ENCODE measurements at regions not wholly inside any gene's neighbourhood (a gene's known extent, or its start where the extent isn't known, plus 50 kb on each side); places are given as distances from the start of the nearest gene placed in this dataset.

DNA sequence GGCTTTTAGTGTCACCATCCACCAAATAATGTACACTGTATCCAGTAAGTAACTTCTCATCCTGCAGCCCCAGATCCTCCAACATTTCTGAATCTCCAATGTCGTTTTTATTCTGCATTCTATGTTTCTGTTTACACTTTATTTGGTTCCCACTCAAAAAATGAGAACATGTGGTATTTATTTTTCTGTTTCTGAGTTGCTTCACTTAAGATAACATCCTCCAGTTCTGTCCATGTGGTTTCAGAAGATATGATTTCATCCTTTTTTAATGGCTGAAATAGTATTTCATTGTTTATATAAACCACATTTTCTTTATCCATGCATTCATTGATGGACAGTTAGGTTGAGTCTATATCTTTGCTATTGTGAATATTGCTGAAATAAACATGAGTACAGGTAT lies 677.3 kb upstream of the FTMT start:
- Histone ChIP-seq H3K27me3 (ENCODE audit: control insufficient read depth in 1 of 2, insufficient read depth in 2 of 2, low read length in 2 of 2) (no peaks in the 10 kb centered on the region; a peak in 1 of 5 replicates), H2AFZ (ENCODE audit: low read length) (no peak overlapping the region), H3K9me3 (ENCODE audit: low read length) (no peaks in the 10 kb centered on the region), H3K9ac (ENCODE audit: insufficient read depth, low read depth, low read length) (no peak overlapping the region), H3K4me3 (replicated peaks in 1 of 3; ENCODE audit: insufficient read depth in 1 of 3, low read depth in 2 of 3, low read length in 3 of 3) (no peak overlapping the region), H3K79me2 (ENCODE audit: insufficient read depth, low read length) (no peaks in the 10 kb centered on the region), H3K27ac (ENCODE audit: extremely low read length, insufficient read depth, low read length) (no peak overlapping the region), H4K20me1 (ENCODE audit: insufficient read depth, low read length) (no peaks in the 10 kb centered on the region), H3K4me2 (ENCODE audit: low read depth, low read length) (no peak overlapping the region), H3K4me1 (ENCODE audit: insufficient read depth, low read length) (no peaks in the 10 kb centered on the region), H3K36me3 (replicated peaks in 1 of 2; ENCODE audit: control insufficient read depth in 1 of 2, insufficient read depth in 2 of 2, low read length in 2 of 2) (no peaks in the 10 kb centered on the region)
- no peak for TF ChIP-seq ELF3 (CRISPR knock-in tag; IDR thresholded peaks at IDR 0.05)
- TF ChIP-seq RBFOX2 (IDR thresholded peaks at IDR 0.05; ENCODE audit: low read depth, low read length), result no peak
- TF ChIP-seq NR1H2 (CRISPR knock-in tag; IDR thresholded peaks at IDR 0.05; ENCODE audit: borderline replicate concordance, low read depth), result no peak
- no peak for TF ChIP-seq MATR3 (CRISPR knock-in tag; IDR thresholded peaks at IDR 0.05)
- TF ChIP-seq PPARG (CRISPR knock-in tag; conservative IDR thresholded peaks at IDR 0.05), result no peak
- no peak for TF ChIP-seq CCAR2 (optimal IDR thresholded peaks at IDR 0.05; ENCODE audit: low read depth, low read length)
- TF ChIP-seq ZNF569 (CRISPR knock-in tag; IDR thresholded peaks at IDR 0.05; ENCODE audit: borderline replicate concordance), result no peak
- no peak for TF ChIP-seq MTF1 (CRISPR knock-in tag; IDR thresholded peaks at IDR 0.05)
- TF ChIP-seq, protein P1, sequence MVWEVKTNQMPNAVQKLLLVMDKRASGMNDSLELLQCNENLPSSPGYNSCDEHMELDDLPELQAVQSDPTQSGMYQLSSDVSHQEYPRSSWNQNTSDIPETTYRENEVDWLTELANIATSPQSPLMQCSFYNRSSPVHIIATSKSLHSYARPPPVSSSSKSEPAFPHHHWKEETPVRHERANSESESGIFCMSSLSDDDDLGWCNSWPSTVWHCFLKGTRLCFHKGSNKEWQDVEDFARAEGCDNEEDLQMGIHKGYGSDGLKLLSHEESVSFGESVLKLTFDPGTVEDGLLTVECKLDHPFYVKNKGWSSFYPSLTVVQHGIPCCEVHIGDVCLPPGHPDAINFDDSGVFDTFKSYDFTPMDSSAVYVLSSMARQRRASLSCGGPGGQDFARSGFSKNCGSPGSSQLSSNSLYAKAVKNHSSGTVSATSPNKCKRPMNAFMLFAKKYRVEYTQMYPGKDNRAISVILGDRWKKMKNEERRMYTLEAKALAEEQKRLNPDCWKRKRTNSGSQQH (CRISPR knock-in tag; IDR thresholded peaks at IDR 0.05; ENCODE audit: low read depth), result no peak
- TF ChIP-seq IRF2 (CRISPR knock-in tag; IDR thresholded peaks at IDR 0.05), result no peak
- no peak for TF ChIP-seq TAF1 (CRISPR knock-in tag; IDR thresholded peaks at IDR 0.05)
- TF ChIP-seq, protein P2, sequence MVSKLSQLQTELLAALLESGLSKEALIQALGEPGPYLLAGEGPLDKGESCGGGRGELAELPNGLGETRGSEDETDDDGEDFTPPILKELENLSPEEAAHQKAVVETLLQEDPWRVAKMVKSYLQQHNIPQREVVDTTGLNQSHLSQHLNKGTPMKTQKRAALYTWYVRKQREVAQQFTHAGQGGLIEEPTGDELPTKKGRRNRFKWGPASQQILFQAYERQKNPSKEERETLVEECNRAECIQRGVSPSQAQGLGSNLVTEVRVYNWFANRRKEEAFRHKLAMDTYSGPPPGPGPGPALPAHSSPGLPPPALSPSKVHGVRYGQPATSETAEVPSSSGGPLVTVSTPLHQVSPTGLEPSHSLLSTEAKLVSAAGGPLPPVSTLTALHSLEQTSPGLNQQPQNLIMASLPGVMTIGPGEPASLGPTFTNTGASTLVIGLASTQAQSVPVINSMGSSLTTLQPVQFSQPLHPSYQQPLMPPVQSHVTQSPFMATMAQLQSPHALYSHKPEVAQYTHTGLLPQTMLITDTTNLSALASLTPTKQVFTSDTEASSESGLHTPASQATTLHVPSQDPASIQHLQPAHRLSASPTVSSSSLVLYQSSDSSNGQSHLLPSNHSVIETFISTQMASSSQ (IDR thresholded peaks at IDR 0.05; ENCODE audit: low read depth), result no peak
- TF ChIP-seq, protein P2 (CRISPR knock-in tag; IDR thresholded peaks at IDR 0.05; ENCODE audit: borderline replicate concordance), result no peak
- no peak for TF ChIP-seq CBX1 (IDR thresholded peaks at IDR 0.05; ENCODE audit: low read depth)
- no peak for TF ChIP-seq ZNF468 (CRISPR knock-in tag; IDR thresholded peaks at IDR 0.05)
- TF ChIP-seq SIN3A (IDR thresholded peaks at IDR 0.05; ENCODE audit: borderline replicate concordance, low read depth, low read length), result no peak
- no peak for TF ChIP-seq SRSF9 (IDR thresholded peaks at IDR 0.05; ENCODE audit: borderline replicate concordance, insufficient read depth, low read depth, low read length, poor library complexity, severe bottlenecking)
- intact Hi-C loops (cut with micrococcal nuclease; ENCODE audit: unreplicated experiment) (no loop called here), in situ Hi-C loops (cut with HindIII; ENCODE audit: extremely low pct_ligation_motif_present, low pct_unique_long_range_greater_than_20kb) (no loop called here)
- no peak for FAIRE-seq
- ATAC-seq, result no peak
- ChIA-PET POLR2A (no interaction called here), CTCF (ENCODE audit: low intra/inter-chr PET ratio, low total read pairs) (no interaction called here)
- WGBS (ENCODE audit: low lambda C conversion rate), result 3% methylated on average over 1 of the region's 1 CpG
- no TSS peak for BruUV-seq (replicated peaks)
- DNase-seq (ENCODE audit: low spot score), result no peak
